DND-41 (cell line): ENCODE measurements at regions not wholly inside any gene's neighbourhood (a gene's known extent, or its start where the extent isn't known, plus 50 kb on each side); places are given as distances from the start of the nearest gene placed in this dataset.

Experiments
- EZH2 ChIP-seq: IDR thresholded peaks from 3 replicates; pipeline ENCODE4 v1.6.1; 2012; ENCODE audit warnings: borderline replicate concordance, low read depth, mild to moderate bottlenecking, moderate library complexity, low read length, inconsistent platforms; ENCODE audit not compliant: severe bottlenecking
- TF ChIP-seq, protein P1 (sequence below): IDR thresholded peaks from 2 replicates; pipeline ENCODE4 v1.5.1; 2012; ENCODE audit warnings: borderline replicate concordance, low read length, moderate library complexity, mild to moderate bottlenecking; ENCODE audit not compliant: poor library complexity, severe bottlenecking; ENCODE audit errors: extremely low read depth

GRCh38 chr1:221276896-221277409 is 397.7 kb downstream of the HLX start:
- TF ChIP-seq, protein P1, sequence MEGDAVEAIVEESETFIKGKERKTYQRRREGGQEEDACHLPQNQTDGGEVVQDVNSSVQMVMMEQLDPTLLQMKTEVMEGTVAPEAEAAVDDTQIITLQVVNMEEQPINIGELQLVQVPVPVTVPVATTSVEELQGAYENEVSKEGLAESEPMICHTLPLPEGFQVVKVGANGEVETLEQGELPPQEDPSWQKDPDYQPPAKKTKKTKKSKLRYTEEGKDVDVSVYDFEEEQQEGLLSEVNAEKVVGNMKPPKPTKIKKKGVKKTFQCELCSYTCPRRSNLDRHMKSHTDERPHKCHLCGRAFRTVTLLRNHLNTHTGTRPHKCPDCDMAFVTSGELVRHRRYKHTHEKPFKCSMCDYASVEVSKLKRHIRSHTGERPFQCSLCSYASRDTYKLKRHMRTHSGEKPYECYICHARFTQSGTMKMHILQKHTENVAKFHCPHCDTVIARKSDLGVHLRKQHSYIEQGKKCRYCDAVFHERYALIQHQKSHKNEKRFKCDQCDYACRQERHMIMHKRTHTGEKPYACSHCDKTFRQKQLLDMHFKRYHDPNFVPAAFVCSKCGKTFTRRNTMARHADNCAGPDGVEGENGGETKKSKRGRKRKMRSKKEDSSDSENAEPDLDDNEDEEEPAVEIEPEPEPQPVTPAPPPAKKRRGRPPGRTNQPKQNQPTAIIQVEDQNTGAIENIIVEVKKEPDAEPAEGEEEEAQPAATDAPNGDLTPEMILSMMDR = no peak
- no peak for TF ChIP-seq EZH2
